PFSK-1 (cell line): ENCODE measurements at regions not wholly inside any gene's neighbourhood (a gene's known extent, or its start where the extent isn't known, plus 50 kb on each side); places are given as distances from the start of the nearest gene placed in this dataset.

Source experiments
- FOXP2 ChIP-seq: optimal IDR thresholded peaks from 2 replicates; pipeline ENCODE3; 2011; ENCODE audit warnings: borderline replicate concordance, control low read depth, inconsistent platforms; ENCODE audit not compliant: insufficient read depth; ENCODE audit errors: extremely low read length, extremely low read depth
- POLR2AphosphoS5 ChIP-seq: IDR thresholded peaks from 2 replicates; pipeline ENCODE4 v1.6.1; 2012; ENCODE audit warnings: low read depth, mild to moderate bottlenecking, control low read depth, low read length, moderate library complexity
- REST ChIP-seq, 2 experiments: IDR thresholded peaks; 2 replicates each; pipeline versions ENCODE4 v1.6.1 to v1.8.0; 2011 to 2012; ENCODE audit warnings: low read depth in 2 of 2, low read length in 2 of 2, control low read depth in 1 of 2, inconsistent platforms in 1 of 2, mild to moderate bottlenecking in 1 of 2, moderate library complexity in 1 of 2; ENCODE audit not compliant: insufficient read depth in 1 of 2
- SIN3A ChIP-seq: IDR thresholded peaks from 2 replicates; pipeline ENCODE4 v1.6.1; 2012; ENCODE audit warnings: mild to moderate bottlenecking, low read length, moderate library complexity, borderline replicate concordance; ENCODE audit not compliant: insufficient read depth
- TAF1 ChIP-seq: IDR thresholded peaks from 2 replicates; pipeline ENCODE4 v1.6.1; 2012; ENCODE audit warnings: low read length, control low read depth, borderline replicate concordance; ENCODE audit not compliant: insufficient read depth

GRCh38 chr5:73284985-73285384 lies 112.0 kb downstream of the TMEM174 start:
- TF ChIP-seq POLR2AphosphoS5 (no peak), TAF1 (no peak), REST (IDR thresholded peaks at IDR 0.05; ENCODE audit: insufficient read depth in 1 of 2, low read depth in 2 of 2, low read length in 2 of 2) (no peak), SIN3A (no peak), FOXP2 (no peak)
